GM12874 (cell line): ENCODE measurements at regions not wholly inside any gene's neighbourhood (a gene's known extent, or its start where the extent isn't known, plus 50 kb on each side); places are given as distances from the start of the nearest gene placed in this dataset.

Source experiments
- TF ChIP-seq, protein P1 (sequence below): IDR thresholded peaks from 2 replicates; pipeline ENCODE4 v1.5.1; 2011; ENCODE audit warnings: low read depth, mild to moderate bottlenecking, control low read depth, low read length, moderate library complexity; ENCODE audit not compliant: insufficient read depth

GRCh38 chr16:62167551-62167950 is 131.3 kb upstream of the CDH8 start:
- TF ChIP-seq, protein P1, sequence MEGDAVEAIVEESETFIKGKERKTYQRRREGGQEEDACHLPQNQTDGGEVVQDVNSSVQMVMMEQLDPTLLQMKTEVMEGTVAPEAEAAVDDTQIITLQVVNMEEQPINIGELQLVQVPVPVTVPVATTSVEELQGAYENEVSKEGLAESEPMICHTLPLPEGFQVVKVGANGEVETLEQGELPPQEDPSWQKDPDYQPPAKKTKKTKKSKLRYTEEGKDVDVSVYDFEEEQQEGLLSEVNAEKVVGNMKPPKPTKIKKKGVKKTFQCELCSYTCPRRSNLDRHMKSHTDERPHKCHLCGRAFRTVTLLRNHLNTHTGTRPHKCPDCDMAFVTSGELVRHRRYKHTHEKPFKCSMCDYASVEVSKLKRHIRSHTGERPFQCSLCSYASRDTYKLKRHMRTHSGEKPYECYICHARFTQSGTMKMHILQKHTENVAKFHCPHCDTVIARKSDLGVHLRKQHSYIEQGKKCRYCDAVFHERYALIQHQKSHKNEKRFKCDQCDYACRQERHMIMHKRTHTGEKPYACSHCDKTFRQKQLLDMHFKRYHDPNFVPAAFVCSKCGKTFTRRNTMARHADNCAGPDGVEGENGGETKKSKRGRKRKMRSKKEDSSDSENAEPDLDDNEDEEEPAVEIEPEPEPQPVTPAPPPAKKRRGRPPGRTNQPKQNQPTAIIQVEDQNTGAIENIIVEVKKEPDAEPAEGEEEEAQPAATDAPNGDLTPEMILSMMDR, result no peak

GRCh38 chr16:62157544-62157943 is 121.3 kb upstream of the CDH8 start:
- TF ChIP-seq, protein P1, result no peak

GRCh38 chr16:62156971-62157370 is 120.7 kb upstream of the CDH8 start:
- TF ChIP-seq, protein P1, result no peak

DNA sequence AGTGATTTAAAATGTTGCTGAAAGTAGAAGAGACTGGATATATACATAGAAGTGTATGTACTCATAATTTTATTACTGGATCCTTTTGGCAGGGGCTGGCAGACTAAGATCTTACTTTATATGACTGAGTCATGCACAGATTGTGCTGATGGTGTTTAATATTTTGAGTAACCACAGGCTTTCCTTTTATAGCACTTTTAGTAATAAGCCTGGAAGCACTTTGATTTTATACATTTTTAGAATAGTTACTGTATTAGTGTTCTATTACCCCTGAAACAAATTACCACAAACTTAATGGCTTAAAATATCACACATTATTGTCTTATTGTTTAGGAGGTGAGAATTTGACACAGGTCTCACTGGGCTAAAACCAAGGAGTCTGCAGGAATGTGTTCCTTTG is 113.4 kb upstream of the CDH8 start:
- TF ChIP-seq, protein P1, result no peak

DNA sequence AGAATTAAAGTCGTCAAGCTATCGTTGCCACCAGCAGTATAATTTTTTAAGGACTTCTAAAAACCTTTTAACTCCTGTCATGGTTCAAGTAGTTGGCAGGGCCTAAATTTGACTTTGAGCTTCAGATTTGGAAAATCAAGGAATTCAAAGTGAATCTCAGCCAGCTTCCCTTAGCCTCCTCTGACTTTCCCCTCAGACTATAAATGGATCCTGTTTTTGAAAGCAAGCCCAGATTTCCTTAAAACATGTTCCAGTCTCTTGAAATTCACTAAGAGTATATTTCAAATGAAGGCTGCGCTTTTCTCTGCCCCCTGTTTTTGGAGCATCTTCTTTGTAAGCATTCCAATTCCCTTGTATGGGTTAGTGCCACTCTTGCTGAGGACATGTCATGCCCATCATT is 101.8 kb upstream of the CDH8 start:
- TF ChIP-seq, protein P1, result no peak

DNA sequence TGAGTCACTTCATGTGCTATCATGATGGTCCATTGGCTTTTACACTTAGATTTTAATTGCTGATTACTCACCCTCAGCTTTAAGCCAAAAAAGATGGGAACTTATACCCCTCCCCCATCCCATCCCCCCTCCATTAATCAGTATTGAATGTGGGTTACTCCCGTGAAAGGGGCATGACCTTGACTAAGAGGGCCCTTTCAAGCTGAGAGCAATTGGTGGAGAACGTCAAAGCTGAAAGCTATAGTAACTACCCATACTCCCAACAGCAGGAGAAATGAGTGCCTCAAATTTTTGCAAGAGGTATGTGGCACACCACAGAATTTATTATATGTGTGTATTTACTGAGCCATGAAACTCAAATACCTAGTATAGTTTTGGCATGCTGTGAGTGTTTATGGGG is 99.7 kb upstream of the CDH8 start:
- TF ChIP-seq, protein P1, result no peak

GRCh38 chr16:62135446-62135845 is 99.2 kb upstream of the CDH8 start:
- TF ChIP-seq, protein P1, result no peak

GRCh38 chr16:62130101-62130500 is 93.9 kb upstream of the CDH8 start:
- TF ChIP-seq, protein P1, result no peak
